SU-DHL-6 (cell line): ENCODE measurements at regions not wholly inside any gene's neighbourhood (a gene's known extent, or its start where the extent isn't known, plus 50 kb on each side); places are given as distances from the start of the nearest gene placed in this dataset.

Experiments
- H2AFZ ChIP-seq: fragments of 200-600 bp; sonication (generic); 2 replicates; pipeline ENCODE4 v1.6.1; 2014; ENCODE audit warnings: low read depth, mild to moderate bottlenecking, moderate library complexity, mixed read lengths, antibody characterized with exemption, low read length; ENCODE audit not compliant: severe bottlenecking
- H3F3A ChIP-seq: fragments of 200-600 bp; shearing (Covaris generic); 2 replicates; pipeline ENCODE4 v1.6.0; 2016; ENCODE audit warnings: antibody characterized with exemption, mild to moderate bottlenecking; ENCODE audit not compliant: insufficient read depth
- H3K27ac ChIP-seq: fragments of 200-600 bp; sonication (generic); 2 replicates; pipeline ENCODE4 v1.5.1; 2016; ENCODE audit warnings: low read depth, mild to moderate bottlenecking, low read length, moderate library complexity, mixed read lengths
- H3K27me3 ChIP-seq: fragments of 200-600 bp; sonication (generic), shearing (Covaris generic); 2 replicates; pipeline ENCODE4 v1.6.0; 2014; ENCODE audit warnings: mild to moderate bottlenecking, low read length
- H3K36me3 ChIP-seq: fragments of 200-600 bp; sonication (generic); 2 replicates; pipeline ENCODE4 v1.6.1; 2014; ENCODE audit warnings: mild to moderate bottlenecking, low read length, mixed read lengths
- H3K4me2 ChIP-seq: fragments of 300-600, 200-600 bp; shearing (Covaris generic), sonication (generic); 2 replicates; pipeline ENCODE4 v1.6.0; 2014; ENCODE audit warnings: low read length, low read depth, mild to moderate bottlenecking; ENCODE audit not compliant: poor library complexity, severe bottlenecking
- H3K4me3 ChIP-seq: fragments of 200-600 bp; sonication (generic); 2 replicates; pipeline ENCODE4 v1.5.1; 2014; ENCODE audit warnings: antibody characterized with exemption, low read length, mild to moderate bottlenecking, mixed read lengths; ENCODE audit not compliant: insufficient read depth, poor library complexity, severe bottlenecking
- H3K79me2 ChIP-seq: fragments of 200-600 bp; sonication (generic); 2 replicates; pipeline ENCODE4 v1.6.1; 2014; ENCODE audit warnings: mild to moderate bottlenecking, low read length, moderate library complexity; ENCODE audit not compliant: insufficient read depth
- H3K9ac ChIP-seq: fragments of 200-600 bp; sonication (generic); 2 replicates; pipeline ENCODE4 v1.7.0; 2014; ENCODE audit warnings: mild to moderate bottlenecking, low read length
- H3K9me2 ChIP-seq: fragments of 200-600 bp; sonication (generic); replicated peaks from 2 replicates; pipeline ENCODE4 v1.6.1; 2014; ENCODE audit warnings: low read length; ENCODE audit not compliant: insufficient read depth
- H3K9me3 ChIP-seq: fragments of 200-600 bp; sonication (generic); 2 replicates; pipeline ENCODE4 v1.6.1; 2014; ENCODE audit warnings: low read length, mixed read lengths; ENCODE audit not compliant: insufficient read depth
- H4K20me1 ChIP-seq: fragments of 200-600 bp; sonication (generic); 2 replicates; pipeline ENCODE4 v1.6.1; 2014; ENCODE audit warnings: low read depth, mild to moderate bottlenecking, antibody characterized with exemption, low read length, moderate library complexity, mixed read lengths
- CTCF ChIP-seq: fragments of 200-600 bp; sonication (generic); IDR thresholded peaks from one replicate; pipeline ENCODE4 v1.5.1; 2017; ENCODE audit warnings: antibody characterized with exemption, mild to moderate bottlenecking, low read length, moderate library complexity; ENCODE audit not compliant: insufficient read depth, poor library complexity, severe bottlenecking
- EZH2phosphoT487 ChIP-seq: fragments of 200-600 bp; sonication (generic), shearing (Covaris generic); conservative IDR thresholded peaks from 2 replicates; pipeline ENCODE4 v1.6.1; 2018; ENCODE audit warnings: mild to moderate bottlenecking, antibody characterized with exemption, low read length, moderate library complexity, mixed read lengths

- H2AFZ ChIP-seq = no peak overlapping the region
- TF ChIP-seq EZH2phosphoT487 (no peak), CTCF (no peak)
Observed at GRCh38 chr7:69259445-69259844, 338.8 kb upstream of the AUTS2 start.

GRCh38 chr7:69260023-69260422 is 338.3 kb upstream of the AUTS2 start:
- Histone ChIP-seq H3K79me2 (no peaks in the 10 kb centered on the region), H3K9me3 (no peaks in the 10 kb centered on the region), H2AFZ (no peak overlapping the region), H3K27me3 (no peaks in the 10 kb centered on the region), H3K4me2 (no peak overlapping the region), H3F3A (no peaks in the 10 kb centered on the region), H3K9me2 (no peaks in the 10 kb centered on the region), H4K20me1 (no peaks in the 10 kb centered on the region), H3K9ac (no peak overlapping the region), H3K36me3 (no peaks in the 10 kb centered on the region), H3K4me3 (no peak overlapping the region), H3K27ac (no peak overlapping the region)
- TF ChIP-seq EZH2phosphoT487 (no peak), CTCF (no peak)

More at GRCh38 chr7:69259445-69259844, 338.8 kb upstream of the AUTS2 start:
- H3K9ac ChIP-seq = no peak overlapping the region
- no peaks in the 10 kb centered on the region for H3F3A ChIP-seq
- no peaks in the 10 kb centered on the region for H3K36me3 ChIP-seq
- no peaks in the 10 kb centered on the region for H3K27me3 ChIP-seq
- H4K20me1 ChIP-seq = no peaks in the 10 kb centered on the region
- no peak overlapping the region for H3K27ac ChIP-seq
- H3K9me2 ChIP-seq = no peaks in the 10 kb centered on the region
- H3K4me3 ChIP-seq = no peak overlapping the region
- H3K79me2 ChIP-seq = no peaks in the 10 kb centered on the region
- H3K9me3 ChIP-seq = no peaks in the 10 kb centered on the region
- no peak overlapping the region for H3K4me2 ChIP-seq

GRCh38 chr7:69263550-69263949 is 334.7 kb upstream of the AUTS2 start:
- TF ChIP-seq EZH2phosphoT487 (no peak), CTCF (no peak)
- H4K20me1 ChIP-seq = no peaks in the 10 kb centered on the region
- H3K9me2 ChIP-seq = no peaks in the 10 kb centered on the region
- H3K27ac ChIP-seq = no peak overlapping the region
- H3K4me2 ChIP-seq = no peak overlapping the region
- H3K9me3 ChIP-seq = no peaks in the 10 kb centered on the region
- no peaks in the 10 kb centered on the region for H3K27me3 ChIP-seq
- no peak overlapping the region for H2AFZ ChIP-seq
- H3K36me3 ChIP-seq = no peaks in the 10 kb centered on the region
- no peaks in the 10 kb centered on the region for H3F3A ChIP-seq
- no peak overlapping the region for H3K9ac ChIP-seq
- H3K79me2 ChIP-seq = no peaks in the 10 kb centered on the region
- H3K4me3 ChIP-seq = no peak overlapping the region

- Histone ChIP-seq H3K36me3 (no peaks in the 10 kb centered on the region), H3K27me3 (no peaks in the 10 kb centered on the region), H3K9me2 (no peaks in the 10 kb centered on the region), H3K9ac (no peak overlapping the region), H3K4me3 (no peak overlapping the region), H3K4me2 (no peak overlapping the region), H3K79me2 (no peaks in the 10 kb centered on the region), H2AFZ (no peak overlapping the region), H3F3A (no peaks in the 10 kb centered on the region), H3K27ac (no peak overlapping the region), H4K20me1 (no peaks in the 10 kb centered on the region), H3K9me3 (no peaks in the 10 kb centered on the region)
- TF ChIP-seq CTCF (no peak), EZH2phosphoT487 (no peak)
Observed at GRCh38 chr7:69269806-69270205, 328.5 kb upstream of the AUTS2 start.
